ENCODE measurements at regions not wholly inside any gene's neighbourhood (a gene's known extent, or its start where the extent isn't known, plus 50 kb on each side); places are given as distances from the start of the nearest gene placed in this dataset.

GRCh38 chr2:12044857-12045256 lies 298.4 kb downstream of the LPIN1 start:
- TF ChIP-seq, protein P1, sequence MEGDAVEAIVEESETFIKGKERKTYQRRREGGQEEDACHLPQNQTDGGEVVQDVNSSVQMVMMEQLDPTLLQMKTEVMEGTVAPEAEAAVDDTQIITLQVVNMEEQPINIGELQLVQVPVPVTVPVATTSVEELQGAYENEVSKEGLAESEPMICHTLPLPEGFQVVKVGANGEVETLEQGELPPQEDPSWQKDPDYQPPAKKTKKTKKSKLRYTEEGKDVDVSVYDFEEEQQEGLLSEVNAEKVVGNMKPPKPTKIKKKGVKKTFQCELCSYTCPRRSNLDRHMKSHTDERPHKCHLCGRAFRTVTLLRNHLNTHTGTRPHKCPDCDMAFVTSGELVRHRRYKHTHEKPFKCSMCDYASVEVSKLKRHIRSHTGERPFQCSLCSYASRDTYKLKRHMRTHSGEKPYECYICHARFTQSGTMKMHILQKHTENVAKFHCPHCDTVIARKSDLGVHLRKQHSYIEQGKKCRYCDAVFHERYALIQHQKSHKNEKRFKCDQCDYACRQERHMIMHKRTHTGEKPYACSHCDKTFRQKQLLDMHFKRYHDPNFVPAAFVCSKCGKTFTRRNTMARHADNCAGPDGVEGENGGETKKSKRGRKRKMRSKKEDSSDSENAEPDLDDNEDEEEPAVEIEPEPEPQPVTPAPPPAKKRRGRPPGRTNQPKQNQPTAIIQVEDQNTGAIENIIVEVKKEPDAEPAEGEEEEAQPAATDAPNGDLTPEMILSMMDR (IDR thresholded peaks at IDR 0.05; ENCODE audit: low read depth, low read length) = no peak
- TF ChIP-seq MYC (IDR thresholded peaks at IDR 0.05; ENCODE audit: low read depth, low read length) = no peak
- no peak for TF ChIP-seq POLR2A (IDR thresholded peaks at IDR 0.05; ENCODE audit: extremely low read depth, insufficient read length)
- TF ChIP-seq, protein P2, sequence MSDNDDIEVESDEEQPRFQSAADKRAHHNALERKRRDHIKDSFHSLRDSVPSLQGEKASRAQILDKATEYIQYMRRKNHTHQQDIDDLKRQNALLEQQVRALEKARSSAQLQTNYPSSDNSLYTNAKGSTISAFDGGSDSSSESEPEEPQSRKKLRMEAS (IDR thresholded peaks at IDR 0.05; ENCODE audit: low read depth, low read length) = no peak
- no peak overlapping the region for H3K4me3 ChIP-seq (ENCODE audit: low read depth, low read length)
- peak; percentile 48 for DNase-seq (ENCODE audit: low read depth)

DNA sequence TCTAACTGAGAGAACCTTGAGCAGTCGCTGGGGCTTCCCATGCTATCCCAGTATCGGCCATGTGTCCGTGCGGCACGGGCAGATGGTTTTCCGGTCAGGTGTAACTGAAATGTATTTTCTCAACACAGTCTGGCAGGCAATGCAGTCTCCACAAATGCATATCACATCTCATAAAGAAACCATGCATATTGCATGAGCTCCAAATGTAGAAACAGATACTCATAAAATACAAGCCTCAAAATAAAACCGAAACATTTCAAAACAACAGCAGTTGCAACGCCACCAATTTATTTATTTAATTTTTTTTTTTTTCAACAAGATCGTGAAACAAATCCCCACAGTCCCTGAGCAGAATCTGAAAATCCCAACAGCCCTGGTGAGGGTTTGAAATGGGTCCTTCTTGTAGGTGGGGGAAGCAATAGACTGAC lies 299.4 kb downstream of the LPIN1 start:
- no peak for DNase-seq (ENCODE audit: low read depth)
- no peak for TF ChIP-seq POLR2A (IDR thresholded peaks at IDR 0.05; ENCODE audit: extremely low read depth, insufficient read length)
- TF ChIP-seq, protein P1 (IDR thresholded peaks at IDR 0.05; ENCODE audit: low read depth, low read length) = no peak
- TF ChIP-seq, protein P2 (IDR thresholded peaks at IDR 0.05; ENCODE audit: low read depth, low read length) = no peak
- no peak for TF ChIP-seq MYC (IDR thresholded peaks at IDR 0.05; ENCODE audit: low read depth, low read length)
- H3K4me3 ChIP-seq (ENCODE audit: low read depth, low read length) = no peak overlapping the region

GRCh38 chr2:12046641-12047040 lies 300.2 kb downstream of the LPIN1 start:
- H3K4me3 ChIP-seq (ENCODE audit: low read depth, low read length) = no peak overlapping the region
- DNase-seq (ENCODE audit: low read depth) = no peak
- TF ChIP-seq, protein P1 (IDR thresholded peaks at IDR 0.05; ENCODE audit: low read depth, low read length) = no peak
- TF ChIP-seq POLR2A (IDR thresholded peaks at IDR 0.05; ENCODE audit: extremely low read depth, insufficient read length) (no peak), MYC (IDR thresholded peaks at IDR 0.05; ENCODE audit: low read depth, low read length) (no peak)
- TF ChIP-seq, protein P2 (IDR thresholded peaks at IDR 0.05; ENCODE audit: low read depth, low read length) = no peak

GRCh38 chr2:12047761-12048160 lies 301.3 kb downstream of the LPIN1 start:
- TF ChIP-seq, protein P1 (IDR thresholded peaks at IDR 0.05; ENCODE audit: low read depth, low read length) = no peak
- TF ChIP-seq, protein P2 (IDR thresholded peaks at IDR 0.05; ENCODE audit: low read depth, low read length) = no peak
- TF ChIP-seq MYC (IDR thresholded peaks at IDR 0.05; ENCODE audit: low read depth, low read length) = no peak
- no peak for TF ChIP-seq POLR2A (IDR thresholded peaks at IDR 0.05; ENCODE audit: extremely low read depth, insufficient read length)
- DNase-seq (ENCODE audit: low read depth) = no peak
- H3K4me3 ChIP-seq (ENCODE audit: low read depth, low read length) = no peak overlapping the region

DNA sequence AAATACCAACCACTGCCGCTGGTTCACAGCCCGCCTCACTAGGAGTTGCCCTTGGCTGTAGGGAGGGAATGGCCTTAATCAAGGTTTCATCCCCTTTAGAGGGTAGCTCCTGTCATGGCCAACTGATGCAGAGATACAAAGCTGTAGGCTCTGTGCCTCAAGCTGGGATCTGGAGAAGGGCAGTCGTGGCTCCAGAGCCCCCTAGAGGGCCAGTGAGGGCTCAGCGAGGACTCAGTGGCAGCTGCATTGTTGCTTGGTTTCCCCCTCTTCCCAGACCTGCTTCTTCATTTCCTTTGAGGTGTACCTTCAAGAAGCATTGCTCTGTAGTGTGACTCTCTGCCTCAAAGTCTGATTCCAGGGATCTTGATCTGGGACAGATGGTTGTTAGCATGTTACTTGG lies 302.1 kb downstream of the LPIN1 start:
- no peak overlapping the region for H3K4me3 ChIP-seq (ENCODE audit: low read depth, low read length)
- peak; percentile 65 for DNase-seq (ENCODE audit: low read depth)
- TF ChIP-seq, protein P2 (IDR thresholded peaks at IDR 0.05; ENCODE audit: low read depth, low read length) = no peak
- TF ChIP-seq, protein P1 (IDR thresholded peaks at IDR 0.05; ENCODE audit: low read depth, low read length) = peak; percentile 63

DNA sequence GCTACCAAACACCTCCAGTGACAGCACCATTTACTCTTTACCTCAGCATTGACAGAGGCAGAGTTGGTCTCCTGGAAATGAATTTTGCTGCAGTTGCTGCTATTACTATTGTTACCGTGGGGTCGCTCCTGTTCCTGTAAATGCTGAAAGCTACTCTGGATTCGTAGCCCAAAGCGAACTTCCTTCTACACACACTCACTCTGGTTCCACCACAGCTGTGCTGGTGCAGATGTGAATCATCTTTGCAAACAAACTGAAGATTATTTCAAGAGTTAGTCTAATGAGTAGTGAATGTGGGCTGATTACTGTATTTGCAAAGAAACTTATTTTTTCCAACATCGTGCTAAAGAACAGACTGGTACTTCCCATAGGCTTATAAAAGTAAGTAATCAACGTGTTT lies 304.0 kb downstream of the LPIN1 start:
- DNase-seq (ENCODE audit: low read depth) = peak; percentile 92
- TF ChIP-seq MYC (IDR thresholded peaks at IDR 0.05; ENCODE audit: low read depth, low read length) = peak; percentile 43
- TF ChIP-seq POLR2A (IDR thresholded peaks at IDR 0.05; ENCODE audit: extremely low read depth, insufficient read length) = no peak
- TF ChIP-seq, protein P1 (IDR thresholded peaks at IDR 0.05; ENCODE audit: low read depth, low read length) = peak; percentile 50
- TF ChIP-seq, protein P2 (IDR thresholded peaks at IDR 0.05; ENCODE audit: low read depth, low read length) = no peak
- H3K4me3 ChIP-seq (ENCODE audit: low read depth, low read length) = no peak overlapping the region
